ENCODE measurements at regions not wholly inside any gene's neighbourhood (a gene's known extent, or its start where the extent isn't known, plus 50 kb on each side); places are given as distances from the start of the nearest gene placed in this dataset.

GRCh38 chr1:165011186-165011585, 345.3 kb downstream of the LMX1A start:
- no peak for DNase-seq

- no peak for DNase-seq
Observed at GRCh38 chr1:165010418-165011070, 346.0 kb downstream of the LMX1A start.

- no peak for DNase-seq
Observed at GRCh38 chr1:165006831-165007230, 349.7 kb downstream of the LMX1A start.

GRCh38 chr1:164999146-164999545, 357.4 kb downstream of the LMX1A start:
- DNase-seq, result no peak

GRCh38 chr1:164991763-164992314, 364.7 kb downstream of the LMX1A start:
- no peak for DNase-seq

- no peak for DNase-seq
Observed at GRCh38 chr1:164983023-164983650, 373.4 kb downstream of the LMX1A start.

- no peak for DNase-seq
Observed at GRCh38 chr1:164982545-164982944, 374.0 kb downstream of the LMX1A start.

GRCh38 chr1:164977561-164977960, 379.0 kb downstream of the LMX1A start:
- DNase-seq, result no peak

GRCh38 chr1:164971921-164972415, 384.5 kb downstream of the LMX1A start:
- DNase-seq, result no peak

GRCh38 chr1:164971391-164971790, 385.1 kb downstream of the LMX1A start:
- DNase-seq, result no peak

- no peak for DNase-seq
Observed at GRCh38 chr1:164969253-164969652, 387.3 kb downstream of the LMX1A start.

GRCh38 chr1:164967300-164967699, 389.2 kb downstream of the LMX1A start:
- no peak for DNase-seq

- no peak for DNase-seq
Observed at GRCh38 chr1:164961715-164962114, 394.8 kb downstream of the LMX1A start.

- no peak for DNase-seq
Observed at GRCh38 chr1:164958982-164959768, 397.3 kb downstream of the LMX1A start.

- DNase-seq, result no peak
Observed at GRCh38 chr1:164953815-164954214, 394.8 kb downstream of the PBX1 start.

- no peak for DNase-seq
Observed at GRCh38 chr1:164953098-164953497, 394.1 kb downstream of the PBX1 start.

GRCh38 chr1:164951508-164951907, 392.5 kb downstream of the PBX1 start:
- no peak for DNase-seq

GRCh38 chr1:164950541-164950986, 391.6 kb downstream of the PBX1 start:
- DNase-seq, result no peak

GRCh38 chr1:164949771-164950471, 390.9 kb downstream of the PBX1 start:
- no peak for DNase-seq

- DNase-seq, result no peak
Observed at GRCh38 chr1:164948101-164948500, 389.1 kb downstream of the PBX1 start.

- DNase-seq, result no peak
Observed at GRCh38 chr1:164937291-164937690, 378.3 kb downstream of the PBX1 start.

GRCh38 chr1:164932580-164932979, 373.6 kb downstream of the PBX1 start:
- DNase-seq, result no peak

- no peak for DNase-seq
Observed at GRCh38 chr1:164930833-164931232, 371.8 kb downstream of the PBX1 start.

Data from CD4-positive, alpha-beta T cell treated with Interleukin-21 for 1 hour (primary cell).